H1 (cell line): ENCODE measurements at regions not wholly inside any gene's neighbourhood (a gene's known extent, or its start where the extent isn't known, plus 50 kb on each side); places are given as distances from the start of the nearest gene placed in this dataset.

ENCODE experiments used
- CTCF ChIA-PET: fragments of 300-600 bp; sonication (Branson Sonifier 250); formaldehyde crosslinking; loops from one replicate; lab custom pipeline; 2021; ENCODE audit not compliant: partially characterized antibody; lab: Charles Lee
- POLR2A ChIA-PET: fragments of 300-600 bp; sonication (Branson Sonifier 250); formaldehyde crosslinking; loops from one replicate; lab custom pipeline; 2021; ENCODE audit warnings: inconsistent platforms; ENCODE audit not compliant: partially characterized antibody; lab: Charles Lee
- DNase-seq, 2 experiments: peaks; one replicate each; pipeline versions ENCODE4 v3.0.0 to v3.0.0-alpha.2; 2010 to 2022; ENCODE audit warnings: low spot score in 2 of 2, low read depth in 1 of 2, mixed read lengths in 1 of 2
- FAIRE-seq: peaks from 2 replicates; lab custom pipeline; 2011; peaks lifted over from hg19 to GRCh38; lab: Jason Lieb, UNC
- H2AFZ ChIP-seq: 2 replicates; pipeline ENCODE4 v1.8.1; 2012; ENCODE audit warnings: low read length, inconsistent platforms
- H2AK5ac ChIP-seq: 2 replicates; pipeline ENCODE4 v1.6.1; 2013; ENCODE audit warnings: low read depth, low read length
- H2BK120ac ChIP-seq: replicated peaks from 2 replicates; pipeline ENCODE3; 2013; ENCODE audit warnings: low read depth, low read length, inconsistent platforms
- H2BK12ac ChIP-seq: 2 replicates; pipeline ENCODE4 v1.6.1; 2013; ENCODE audit warnings: low read depth, low read length
- H2BK15ac ChIP-seq: 2 replicates; pipeline ENCODE4 v1.6.1; 2013; ENCODE audit warnings: low read length
- H2BK20ac ChIP-seq: 2 replicates; pipeline ENCODE4 v1.6.1; 2013; ENCODE audit warnings: low read length
- H2BK5ac ChIP-seq: 2 replicates; pipeline ENCODE4 v1.6.1; 2013; ENCODE audit warnings: low read depth, low read length
- H3K14ac ChIP-seq: 2 replicates; pipeline ENCODE4 v1.6.1; 2013; ENCODE audit warnings: inconsistent platforms; ENCODE audit not compliant: insufficient read length
- H3K18ac ChIP-seq: 2 replicates; pipeline ENCODE4 v1.6.1; 2013; ENCODE audit warnings: low read length; ENCODE audit errors: extremely low read depth
- H3K23ac ChIP-seq: 2 replicates; pipeline ENCODE4 v1.6.1; 2013; ENCODE audit warnings: inconsistent platforms; ENCODE audit not compliant: insufficient read length
- H3K23me2 ChIP-seq: 2 replicates; pipeline ENCODE4 v1.6.1; 2013; ENCODE audit warnings: low read depth, low read length
- H3K27ac ChIP-seq: 2 replicates; pipeline ENCODE4 v1.6.1; 2011; ENCODE audit warnings: low read depth, low read length, inconsistent platforms
- H3K27me3 ChIP-seq, 4 experiments: replicated peaks in 1 of 4; 1 replicate in 1 of 4; 2 replicates in 3 of 4; pipeline versions ENCODE4 v1.6.1 to v1.8.1; 2011 to 2013; ENCODE audit warnings: low read length in 3 of 4, mild to moderate bottlenecking in 3 of 4, inconsistent platforms in 2 of 4, mixed read lengths in 2 of 4, moderate library complexity in 1 of 4; ENCODE audit not compliant: control insufficient read depth in 3 of 4, insufficient read depth in 3 of 4; ENCODE audit errors: extremely low read depth in 1 of 4
- H3K36me3 ChIP-seq, 4 experiments: 2 replicates each; pipeline versions ENCODE4 v1.6.1 to v1.8.1; 2011 to 2013; ENCODE audit warnings: mild to moderate bottlenecking in 4 of 4, low read length in 3 of 4, moderate library complexity in 2 of 4, control low read depth in 1 of 4, inconsistent platforms in 1 of 4; ENCODE audit not compliant: insufficient read depth in 4 of 4, control insufficient read depth in 2 of 4
- H3K4ac ChIP-seq: replicated peaks from 2 replicates; pipeline ENCODE3; 2013; ENCODE audit warnings: low read length, low read depth, mixed read lengths, inconsistent platforms; ENCODE audit not compliant: insufficient read length
- H3K4me1 ChIP-seq, 4 experiments: replicated peaks in 1 of 4; 1 replicate in 1 of 4; 2 replicates in 3 of 4; pipeline versions ENCODE4 v1.6.1 to v1.8.1; 2011 to 2013; ENCODE audit warnings: low read length in 3 of 4, inconsistent platforms in 2 of 4, mixed read lengths in 1 of 4; ENCODE audit not compliant: insufficient read depth in 4 of 4, control insufficient read depth in 3 of 4
- H3K4me2 ChIP-seq, 2 experiments: 2 replicates each; pipeline versions ENCODE4 v1.6.1 to v1.8.1; 2011 to 2013; ENCODE audit warnings: low read depth in 2 of 2, low read length in 2 of 2, control low read depth in 1 of 2, inconsistent platforms in 1 of 2, mild to moderate bottlenecking in 1 of 2; ENCODE audit not compliant: insufficient read depth in 1 of 2
- H3K4me3 ChIP-seq, 4 experiments: fragments of 200-600, 300-600 bp in 1 of 4; sonication (generic), shearing (Covaris generic), sonication (Bioruptor Twin) in 1 of 4; 2 replicates each; pipeline versions ENCODE4 v1.5.1 to v1.8.1; 2011 to 2016; ENCODE audit warnings: low read length in 4 of 4, low read depth in 3 of 4, control low read depth in 2 of 4, inconsistent platforms in 2 of 4, mild to moderate bottlenecking in 2 of 4, mixed read lengths in 1 of 4, moderate library complexity in 1 of 4; ENCODE audit not compliant: insufficient read depth in 2 of 4; ENCODE audit errors: extremely low read depth in 1 of 4
- H3K56ac ChIP-seq: replicated peaks from 2 replicates; pipeline ENCODE3; 2013; ENCODE audit warnings: low read depth, mild to moderate bottlenecking, mixed read lengths, low read length, inconsistent platforms; ENCODE audit not compliant: insufficient read length
- H3K79me1 ChIP-seq: 2 replicates; pipeline ENCODE4 v1.6.1; 2013; ENCODE audit warnings: low read depth, low read length, control low read depth
- H3K79me2 ChIP-seq, 2 experiments: 2 replicates each; pipeline versions ENCODE4 v1.6.1 to v1.8.1; 2012 to 2013; ENCODE audit warnings: low read length in 2 of 2, mild to moderate bottlenecking in 2 of 2, inconsistent platforms in 1 of 2; ENCODE audit not compliant: insufficient read depth in 2 of 2, control insufficient read depth in 1 of 2
- H3K9ac ChIP-seq, 4 experiments: replicated peaks in 1 of 4; 1 replicate in 1 of 4; 2 replicates in 3 of 4; pipeline versions ENCODE4 v1.6.1 to v1.8.1; 2011 to 2013; ENCODE audit warnings: low read depth in 3 of 4, low read length in 3 of 4, control low read depth in 2 of 4, mild to moderate bottlenecking in 2 of 4, moderate library complexity in 2 of 4, inconsistent platforms in 1 of 4; ENCODE audit errors: extremely low read depth in 1 of 4
- H3K9me3 ChIP-seq, 2 experiments: 2 replicates each; pipeline versions ENCODE4 v1.6.1 to v1.8.1; 2012 to 2013; ENCODE audit warnings: mild to moderate bottlenecking in 2 of 2, moderate library complexity in 2 of 2, control low read depth in 1 of 2, inconsistent platforms in 1 of 2, low read depth in 1 of 2, low read length in 1 of 2, mixed read lengths in 1 of 2; ENCODE audit not compliant: insufficient read depth in 2 of 2
- H4K20me1 ChIP-seq, 2 experiments: replicated peaks in 1 of 2; 2 replicates each; pipeline versions ENCODE3 to v1.8.1; 2011 to 2013; ENCODE audit warnings: inconsistent platforms in 2 of 2, low read length in 2 of 2, mild to moderate bottlenecking in 1 of 2; ENCODE audit not compliant: insufficient read depth in 2 of 2, control insufficient read depth in 1 of 2
- H4K5ac ChIP-seq: 2 replicates; pipeline ENCODE4 v1.6.1; 2013; ENCODE audit warnings: low read length, low read depth, mixed read lengths, inconsistent platforms; ENCODE audit not compliant: insufficient read length
- H4K8ac ChIP-seq: 2 replicates; pipeline ENCODE4 v1.8.0; 2013; ENCODE audit warnings: mild to moderate bottlenecking, moderate library complexity, low read length, inconsistent platforms; ENCODE audit not compliant: insufficient read depth; ENCODE audit errors: extremely low read depth
- H4K91ac ChIP-seq: replicated peaks from 2 replicates; pipeline ENCODE3; 2013; ENCODE audit warnings: low read length, mixed read lengths, inconsistent platforms; ENCODE audit not compliant: insufficient read length
- BCL11A ChIP-seq, 2 experiments: IDR thresholded peaks; one replicate each; pipeline ENCODE4 v1.6.1; 2011; ENCODE audit warnings: low read depth in 2 of 2, low read length in 2 of 2, mild to moderate bottlenecking in 2 of 2
- BRCA1 ChIP-seq: IDR thresholded peaks from 2 replicates; pipeline ENCODE4 v1.6.1; 2012; ENCODE audit warnings: low read depth, low read length, improper control_type of control experiment
- JUND ChIP-seq: IDR thresholded peaks from 2 replicates; pipeline ENCODE4 v1.6.1; 2011; ENCODE audit warnings: mild to moderate bottlenecking, improper control_type of control experiment, low read length
- KDM4A ChIP-seq: IDR thresholded peaks from one replicate; pipeline ENCODE4 v1.7.1; 2012; ENCODE audit warnings: low read depth, mild to moderate bottlenecking, moderate library complexity, low read length, inconsistent platforms; ENCODE audit not compliant: severe bottlenecking
- MAFK ChIP-seq: IDR thresholded peaks from 2 replicates; pipeline ENCODE4 v1.6.1; 2012; ENCODE audit warnings: low read depth, mild to moderate bottlenecking, improper control_type of control experiment, low read length
- NRF1 ChIP-seq: IDR thresholded peaks from 2 replicates; pipeline ENCODE4 v1.6.1; 2011; ENCODE audit warnings: mild to moderate bottlenecking, low read depth, low read length, improper control_type of control experiment
- RAD21 ChIP-seq, 2 experiments: IDR thresholded peaks in 1 of 2; conservative IDR thresholded peaks in 1 of 2; 2 replicates each; pipeline ENCODE4 v1.6.1; 2011; ENCODE audit warnings: low read depth in 2 of 2, low read length in 2 of 2, improper control_type of control experiment in 1 of 2, inconsistent platforms in 1 of 2, mild to moderate bottlenecking in 1 of 2, moderate library complexity in 1 of 2
- RBBP5 ChIP-seq: IDR thresholded peaks from 2 replicates; pipeline ENCODE4 v1.7.1; 2012; ENCODE audit warnings: low read depth, mild to moderate bottlenecking, inconsistent platforms, low read length, moderate library complexity, borderline replicate concordance
- SIN3A ChIP-seq, 2 experiments: IDR thresholded peaks in 1 of 2; conservative IDR thresholded peaks in 1 of 2; 2 replicates each; pipeline ENCODE4 v1.6.1; 2011 to 2012; ENCODE audit warnings: low read length in 2 of 2, improper control_type of control experiment in 1 of 2, low read depth in 1 of 2, mild to moderate bottlenecking in 1 of 2
- SIX5 ChIP-seq: IDR thresholded peaks from 2 replicates; pipeline ENCODE4 v1.6.1; 2011; ENCODE audit warnings: mild to moderate bottlenecking, low read depth, low read length
- SUZ12 ChIP-seq: fragments of 200-600 bp; sonication (generic); IDR thresholded peaks from 2 replicates; pipeline ENCODE4 v1.6.1; 2012; ENCODE audit warnings: mild to moderate bottlenecking, inconsistent platforms, low read length, moderate library complexity, mixed read lengths
- WGBS, 2 experiments: shearing (Covaris generic) in 1 of 2; methylation state at CpG; one replicate each; pipeline versions ENCODE4 v1.1.6 to v1.1.7; 2013 to 2015; ENCODE audit warnings: low lambda C conversion rate in 2 of 2, mixed read lengths in 2 of 2, inconsistent platforms in 1 of 2, low coverage in 1 of 2, missing lambda C conversion rate in 1 of 2; ENCODE audit not compliant: insufficient replicate concordance in 2 of 2, insufficient coverage in 1 of 2, insufficient read length in 1 of 2; ENCODE audit errors: extremely low coverage in 1 of 2, missing lambda C conversion rate in 1 of 2; 5-methylcytosine and 5-hydroxymethylcytosine counted together
- TF ChIP-seq, protein P1 (sequence below), 3 experiments: IDR thresholded peaks; 1 replicate in 2 of 3; 2 replicates in 1 of 3; pipeline versions ENCODE4 v1.5.1 to v1.6.1; 2011; ENCODE audit warnings: low read length in 3 of 3, mild to moderate bottlenecking in 3 of 3, inconsistent platforms in 2 of 3, low read depth in 1 of 3, moderate library complexity in 1 of 3; ENCODE audit not compliant: insufficient read depth in 1 of 3; ENCODE audit errors: control extremely low read depth in 1 of 3

- Histone ChIP-seq H2AK5ac (no peak overlapping the region), H3K27ac (no peak overlapping the region), H3K36me3 (no peaks in the 10 kb centered on the region), H3K14ac (no peak overlapping the region), H2BK20ac (no peak overlapping the region), H3K79me1 (no peaks in the 10 kb centered on the region), H3K18ac (no peak overlapping the region), H2BK5ac (no peak overlapping the region), H2BK15ac (no peak overlapping the region), H3K4me2 (no peak overlapping the region), H3K9me3 (no peaks in the 10 kb centered on the region), H4K5ac (no peak overlapping the region), H3K4ac (no peak overlapping the region), H3K56ac (no peak overlapping the region), H2AFZ (no peak overlapping the region), H3K4me1 (no peaks in the 10 kb centered on the region), H4K20me1 (no peaks in the 10 kb centered on the region), H2BK120ac (no peak overlapping the region), H4K8ac (no peak overlapping the region), H3K23me2 (no peaks in the 10 kb centered on the region), H4K91ac (no peak overlapping the region), H3K4me3 (no peak overlapping the region), H3K23ac (no peak overlapping the region), H2BK12ac (no peak overlapping the region), H3K27me3 (no peaks in the 10 kb centered on the region; a peak in 1 of 7 replicates), H3K79me2 (no peaks in the 10 kb centered on the region), H3K9ac (no peak overlapping the region)
- 94% methylated on average over 4 of the region's 4 CpGs; no CpG with 5 or more reads in 1 of the 2 experiments for WGBS, 2 experiments
- POLR2A ChIA-PET = no interaction called here
- FAIRE-seq (no peak), DNase-seq (no peak)
- CTCF ChIA-PET = interaction anchor here (1.3 kb wide), 1 partner anchor 22 kb away, joined by 3 read pairs; no protein-coding TSS in a partner anchor
- TF ChIP-seq, protein P1, sequence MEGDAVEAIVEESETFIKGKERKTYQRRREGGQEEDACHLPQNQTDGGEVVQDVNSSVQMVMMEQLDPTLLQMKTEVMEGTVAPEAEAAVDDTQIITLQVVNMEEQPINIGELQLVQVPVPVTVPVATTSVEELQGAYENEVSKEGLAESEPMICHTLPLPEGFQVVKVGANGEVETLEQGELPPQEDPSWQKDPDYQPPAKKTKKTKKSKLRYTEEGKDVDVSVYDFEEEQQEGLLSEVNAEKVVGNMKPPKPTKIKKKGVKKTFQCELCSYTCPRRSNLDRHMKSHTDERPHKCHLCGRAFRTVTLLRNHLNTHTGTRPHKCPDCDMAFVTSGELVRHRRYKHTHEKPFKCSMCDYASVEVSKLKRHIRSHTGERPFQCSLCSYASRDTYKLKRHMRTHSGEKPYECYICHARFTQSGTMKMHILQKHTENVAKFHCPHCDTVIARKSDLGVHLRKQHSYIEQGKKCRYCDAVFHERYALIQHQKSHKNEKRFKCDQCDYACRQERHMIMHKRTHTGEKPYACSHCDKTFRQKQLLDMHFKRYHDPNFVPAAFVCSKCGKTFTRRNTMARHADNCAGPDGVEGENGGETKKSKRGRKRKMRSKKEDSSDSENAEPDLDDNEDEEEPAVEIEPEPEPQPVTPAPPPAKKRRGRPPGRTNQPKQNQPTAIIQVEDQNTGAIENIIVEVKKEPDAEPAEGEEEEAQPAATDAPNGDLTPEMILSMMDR (IDR thresholded peaks at IDR 0.05; ENCODE audit: control extremely low read depth in 1 of 3, insufficient read depth in 1 of 3, low read depth in 1 of 3, low read length in 3 of 3) = no peak
- TF ChIP-seq MAFK (no peak), BCL11A (IDR thresholded peaks at IDR 0.05; ENCODE audit: low read depth in 2 of 2, low read length in 2 of 2) (no peak), RAD21 (IDR thresholded peaks at IDR 0.05 in 1 of 2, conservative IDR thresholded peaks at IDR 0.05 in 1 of 2; ENCODE audit: low read depth in 2 of 2, low read length in 2 of 2) (no peak), SIX5 (no peak), RBBP5 (no peak), BRCA1 (no peak), SIN3A (conservative IDR thresholded peaks at IDR 0.05 in 1 of 2, IDR thresholded peaks at IDR 0.05 in 1 of 2; ENCODE audit: low read depth in 1 of 2, low read length in 2 of 2) (no peak), SUZ12 (no peak), JUND (no peak), KDM4A (no peak), NRF1 (no peak)
Observed at GRCh38 chr11:20293992-20294391, 69.5 kb upstream of the HTATIP2 start.
